Iris pigment epithelial cell (primary cell): ENCODE measurements at regions not wholly inside any gene's neighbourhood (a gene's known extent, or its start where the extent isn't known, plus 50 kb on each side); places are given as distances from the start of the nearest gene placed in this dataset.

Experiments
- DNase-seq: peaks from one replicate; pipeline ENCODE4 v3.0.0-alpha.2; 2011; ENCODE audit warnings: low read depth

GRCh38 chr12:91622981-91623380 is 440.4 kb upstream of the DCN start:
- DNase-seq, result no peak

GRCh38 chr12:91622037-91622436 is 439.4 kb upstream of the DCN start:
- no peak for DNase-seq

- DNase-seq, result no peak
These were observed 438.4 kb upstream of the DCN start for GRCh38 chr12:91620992-91621391.

DNA sequence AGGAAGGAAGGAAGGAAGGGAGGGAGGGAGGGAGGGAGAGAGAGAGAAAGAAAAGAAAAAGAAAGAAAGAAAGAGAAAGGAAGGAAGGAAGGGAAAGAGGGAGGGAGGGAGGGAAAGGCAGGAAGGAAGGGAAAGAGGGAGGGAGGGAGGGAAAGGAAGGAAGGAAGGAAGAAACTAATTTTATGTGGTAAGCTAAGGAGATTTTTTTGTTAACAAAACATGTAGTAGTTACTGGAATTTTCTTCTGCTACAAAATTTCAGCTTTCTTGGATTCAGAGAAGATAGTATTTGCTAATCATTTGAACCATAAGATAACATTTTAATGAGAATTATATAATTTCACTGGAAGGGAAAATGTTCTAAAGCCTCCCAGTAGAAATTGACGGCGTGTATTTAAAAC is 437.8 kb upstream of the DCN start:
- no peak for DNase-seq

DNA sequence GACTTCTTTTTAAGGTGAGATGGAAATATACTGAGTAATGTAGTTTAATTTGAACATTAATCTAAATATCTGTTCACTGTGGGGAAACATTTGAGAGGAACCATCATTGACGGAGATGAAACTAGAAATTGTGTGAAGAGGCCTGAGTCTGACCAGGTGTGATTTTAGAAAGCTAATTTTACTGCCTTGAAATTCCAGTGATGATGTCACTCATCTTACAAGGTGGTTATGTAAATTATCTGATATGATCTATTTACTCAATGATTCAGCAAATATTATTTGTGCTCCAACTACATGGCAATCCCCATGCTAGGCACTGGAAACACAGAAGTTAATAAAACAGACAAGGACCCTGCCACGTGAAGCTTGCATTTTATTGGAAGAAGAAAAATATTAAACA is 435.7 kb upstream of the DCN start:
- DNase-seq, result no peak

DNA sequence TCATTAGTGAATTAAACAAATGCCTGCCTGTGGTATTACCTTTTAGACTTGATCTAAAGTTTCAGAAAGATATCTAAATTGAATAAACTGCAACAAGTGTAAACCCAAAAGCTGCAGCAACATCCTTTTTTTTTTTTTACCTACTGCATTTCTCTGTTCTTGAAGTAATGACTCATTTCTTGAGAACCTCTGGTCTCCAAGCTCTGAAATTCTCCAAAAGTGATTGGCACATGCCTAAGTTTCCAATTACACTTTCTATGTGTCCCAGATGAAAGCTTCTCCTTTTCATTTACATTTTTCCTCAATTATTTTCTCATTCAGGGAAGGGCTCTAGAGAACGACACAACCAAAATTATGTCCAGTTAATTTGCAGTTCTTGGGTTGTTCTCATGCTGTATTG is 435.2 kb upstream of the DCN start:
- peak; percentile 41 for DNase-seq

- no peak for DNase-seq
These were observed 433.8 kb upstream of the DCN start for GRCh38 chr12:91616416-91616815.

DNA sequence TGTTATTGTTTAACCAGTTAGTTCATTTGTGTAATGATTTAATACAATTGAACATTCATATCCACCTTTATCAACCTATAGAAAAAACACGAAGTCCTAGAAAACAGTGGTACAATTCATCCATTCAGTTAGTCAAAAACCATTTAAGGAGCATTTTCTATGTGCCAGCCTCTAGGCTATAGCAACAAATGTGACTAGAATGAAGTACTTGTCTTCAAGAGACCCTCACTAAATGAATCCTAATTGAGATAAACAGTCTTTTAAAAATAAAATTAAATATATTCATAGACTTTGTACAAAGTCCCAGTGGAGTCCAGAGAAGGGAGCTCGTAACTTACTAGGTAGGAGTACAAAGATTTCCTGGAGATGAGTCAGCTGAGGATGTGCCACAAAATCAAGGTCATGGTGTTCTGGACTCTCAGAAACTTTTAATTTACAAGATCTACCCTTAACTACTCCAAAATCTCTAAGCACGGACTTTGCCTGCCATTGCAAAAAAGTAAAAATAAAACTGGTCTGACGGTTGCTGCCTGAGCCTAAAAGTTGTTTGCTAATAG is 430.7 kb upstream of the DCN start:
- peak; percentile 52 for DNase-seq

DNA sequence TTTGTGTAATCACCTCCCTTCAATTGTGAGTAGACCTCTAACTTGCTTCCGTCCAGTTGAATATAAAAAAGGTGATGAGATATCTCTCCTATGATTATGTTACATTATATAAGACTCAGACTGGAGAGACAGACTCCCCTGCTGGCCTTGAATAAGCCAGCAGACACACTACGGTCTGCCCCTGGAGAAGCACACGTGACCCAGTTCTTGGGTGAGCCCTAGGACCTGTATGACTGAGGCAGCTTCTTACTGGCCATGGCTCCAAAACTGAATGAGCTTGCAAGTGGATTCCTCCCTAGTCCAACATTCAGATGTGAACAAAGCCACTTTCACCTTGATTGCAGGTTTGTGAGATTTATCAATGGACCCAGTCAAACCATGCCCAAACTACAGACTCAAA is 427.9 kb upstream of the DCN start:
- DNase-seq, result no peak

GRCh38 chr12:91609283-91609682 is 426.7 kb upstream of the DCN start:
- no peak for DNase-seq

DNA sequence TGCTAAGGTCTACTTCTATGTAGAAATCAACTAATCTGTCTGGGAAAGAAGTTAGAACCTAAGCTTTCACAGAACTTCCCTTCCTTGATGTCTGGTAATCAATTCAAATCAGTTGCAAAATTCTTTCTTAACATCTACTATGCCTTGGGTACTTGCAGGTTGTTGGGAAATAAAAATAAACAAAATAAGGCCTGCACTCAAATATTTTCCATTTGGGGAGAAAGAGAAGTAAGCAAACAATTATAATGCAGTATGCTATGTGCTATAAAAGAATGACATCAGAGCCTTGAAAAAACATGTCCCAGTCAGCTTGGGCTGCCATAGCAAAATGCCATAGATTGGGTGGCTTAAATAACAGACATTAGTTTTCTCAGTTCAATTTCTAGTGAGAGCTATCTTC is 425.9 kb upstream of the DCN start:
- peak; percentile 4 for DNase-seq

DNA sequence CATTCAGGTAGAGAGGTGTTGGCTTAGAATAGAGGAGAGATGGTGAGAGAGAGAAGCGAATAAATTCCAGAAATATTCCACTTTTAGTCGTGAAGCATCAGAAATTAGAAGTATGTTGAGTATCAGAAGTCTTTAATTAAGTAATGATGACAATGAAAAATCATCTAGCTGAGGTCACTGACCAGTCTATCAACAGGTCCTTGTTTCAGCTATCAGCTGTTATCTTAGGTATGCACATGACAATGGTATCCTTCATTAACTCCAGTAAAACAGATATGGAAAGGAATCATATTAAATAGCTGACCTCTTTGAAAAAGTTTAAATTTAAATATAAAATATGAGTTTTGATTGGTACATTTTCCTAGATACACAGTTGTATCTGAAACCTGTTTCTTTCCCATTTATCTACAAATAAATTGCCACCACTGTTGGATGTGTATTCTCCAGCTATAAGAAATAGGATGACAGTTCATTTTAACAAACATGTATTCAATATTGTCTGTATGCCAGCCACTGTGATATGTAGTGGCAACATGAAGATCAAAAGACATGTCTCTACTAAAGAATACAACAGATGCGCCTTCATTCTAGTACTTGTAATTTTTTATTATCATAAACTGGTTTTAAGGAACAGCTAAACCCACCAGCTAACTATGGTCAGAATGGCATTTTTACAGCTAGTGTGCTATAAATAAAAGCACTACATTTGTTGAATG is 424.2 kb upstream of the DCN start:
- no peak for DNase-seq

DNA sequence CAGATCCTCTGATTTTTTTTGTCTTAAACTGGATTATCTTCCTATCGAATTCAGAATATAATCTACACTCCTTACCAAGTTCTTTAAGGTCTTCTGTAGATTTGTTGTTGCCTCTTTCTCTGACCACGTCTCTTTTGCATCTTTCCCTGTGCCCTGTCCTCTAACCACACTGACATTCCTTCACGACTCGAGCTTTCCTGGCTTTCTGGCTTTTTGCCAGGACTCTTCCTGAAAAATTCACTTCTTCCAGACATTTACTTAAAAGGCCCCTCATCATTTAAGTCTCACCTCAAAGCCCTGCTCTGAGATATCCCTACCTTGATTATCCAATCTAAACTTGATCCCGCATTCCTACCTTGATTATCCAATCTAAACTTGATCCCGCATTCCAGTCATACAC is 422.3 kb upstream of the DCN start:
- no peak for DNase-seq

DNA sequence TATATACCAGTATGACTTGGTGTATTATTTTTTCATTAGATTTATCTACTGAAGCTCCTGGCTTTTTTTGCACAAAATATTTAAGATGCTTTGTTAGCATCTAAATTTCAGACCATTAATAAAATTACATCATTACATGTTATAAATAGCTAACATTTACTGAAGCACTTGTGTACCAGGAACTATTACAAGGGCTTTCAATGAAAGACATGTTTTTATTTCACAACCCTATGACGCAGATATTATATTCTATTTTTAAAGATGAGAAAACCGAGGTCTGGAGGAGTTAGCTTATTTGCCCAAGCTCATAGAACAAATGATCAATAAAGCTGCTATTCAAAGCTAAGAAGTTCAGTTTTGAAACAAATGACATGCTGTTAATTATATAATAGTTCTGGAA is 420.4 kb upstream of the DCN start:
- no peak for DNase-seq

GRCh38 chr12:91601054-91601453 is 418.4 kb upstream of the DCN start:
- DNase-seq, result no peak

DNA sequence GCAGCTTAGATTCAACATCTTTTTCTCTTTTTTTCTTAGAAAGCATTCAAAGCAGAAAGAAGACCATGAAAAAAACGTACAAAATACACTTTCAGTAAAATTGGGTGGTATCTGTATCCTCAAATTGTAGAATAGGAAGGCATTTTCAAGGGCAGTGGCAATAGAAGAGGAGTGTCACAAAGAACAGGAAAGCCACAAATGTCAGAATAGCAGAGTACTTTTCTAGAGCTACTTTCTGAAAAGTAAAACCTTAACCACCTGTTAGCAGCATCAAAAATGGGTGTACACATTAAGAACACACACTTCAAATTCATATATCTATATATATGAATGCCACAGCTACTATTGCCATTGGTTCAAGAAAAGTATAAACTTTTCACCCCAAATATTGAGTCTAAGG is 412.1 kb upstream of the DCN start:
- DNase-seq, result no peak

DNA sequence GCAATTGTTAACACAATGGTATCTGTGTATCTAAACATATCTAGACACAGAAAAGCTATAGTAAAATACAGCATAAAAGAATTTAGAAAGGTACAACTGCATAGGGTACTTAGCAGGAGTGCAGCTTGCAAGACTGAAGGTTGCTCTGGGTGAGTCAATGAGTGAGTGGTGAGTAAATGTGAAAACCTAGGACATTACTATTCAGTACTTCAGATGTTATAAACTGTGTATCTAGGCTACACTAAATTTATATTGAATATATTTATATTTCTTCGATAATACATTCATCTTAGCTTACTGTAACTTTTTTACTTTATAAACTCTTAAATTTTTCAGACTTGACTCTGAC is 409.0 kb upstream of the DCN start:
- DNase-seq, result no peak

GRCh38 chr12:91590966-91591638 is 408.5 kb upstream of the DCN start:
- DNase-seq, result no peak

GRCh38 chr12:91588874-91589454 is 406.3 kb upstream of the DCN start:
- no peak for DNase-seq

GRCh38 chr12:91586015-91586414 is 403.4 kb upstream of the DCN start:
- DNase-seq, result no peak

- DNase-seq, result no peak
These were observed 400.2 kb upstream of the DCN start for GRCh38 chr12:91582811-91583210.

DNA sequence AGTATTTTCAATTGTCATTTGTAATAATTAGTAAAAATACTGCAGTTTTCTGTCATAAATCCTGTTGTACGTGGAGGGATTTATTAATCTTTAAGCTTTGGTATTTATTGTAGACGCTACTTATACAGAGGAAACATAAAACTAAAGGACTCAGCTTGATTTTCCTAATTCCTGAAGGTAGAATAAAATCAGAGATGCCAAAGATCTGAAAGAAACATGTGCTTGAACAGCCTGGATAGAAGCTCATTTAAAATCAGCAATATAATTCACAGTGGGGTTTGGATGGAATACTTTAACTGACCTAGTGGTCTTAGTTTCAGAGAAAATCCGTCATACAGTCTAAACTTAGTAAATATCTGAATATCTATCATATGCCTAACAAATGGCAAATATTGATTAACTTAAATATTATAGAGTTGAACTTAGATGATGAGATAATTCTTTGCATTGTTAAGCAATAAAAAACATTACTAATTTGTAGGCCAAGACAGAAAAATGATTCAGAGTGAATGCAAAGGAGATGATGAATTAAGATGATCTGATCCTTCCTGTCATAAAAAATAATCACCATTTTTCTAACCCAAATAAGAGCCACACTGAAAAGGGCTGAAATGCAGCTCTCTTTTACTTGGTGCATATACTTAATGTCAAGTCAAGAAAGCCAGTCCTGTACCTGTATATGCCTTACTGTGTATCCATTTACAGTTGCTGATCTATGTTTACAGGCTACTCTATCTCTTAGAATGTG is 397.1 kb upstream of the DCN start:
- no peak for DNase-seq
